PC-3 (cell line): ENCODE measurements at regions not wholly inside any gene's neighbourhood (a gene's known extent, or its start where the extent isn't known, plus 50 kb on each side); places are given as distances from the start of the nearest gene placed in this dataset.

Experiments used
- CTCF ChIP-seq: fragments of 300-600 bp; sonication (generic); conservative IDR thresholded peaks from 2 replicates; pipeline ENCODE4 v1.5.1; 2017; ENCODE audit warnings: antibody characterized with exemption, low read depth, mild to moderate bottlenecking, low read length
- EZH2 ChIP-seq: fragments of 300-600 bp; sonication (generic); IDR thresholded peaks from one replicate; pipeline ENCODE4 v1.6.1; 2017; ENCODE audit warnings: antibody characterized with exemption, mild to moderate bottlenecking, low read length; ENCODE audit not compliant: unreplicated experiment
- EZH2phosphoT487 ChIP-seq: fragments of 300-600 bp; sonication (generic); IDR thresholded peaks from 2 replicates; pipeline ENCODE4 v1.6.1; 2018; ENCODE audit warnings: mild to moderate bottlenecking, antibody characterized with exemption, low read length, borderline replicate concordance

DNA sequence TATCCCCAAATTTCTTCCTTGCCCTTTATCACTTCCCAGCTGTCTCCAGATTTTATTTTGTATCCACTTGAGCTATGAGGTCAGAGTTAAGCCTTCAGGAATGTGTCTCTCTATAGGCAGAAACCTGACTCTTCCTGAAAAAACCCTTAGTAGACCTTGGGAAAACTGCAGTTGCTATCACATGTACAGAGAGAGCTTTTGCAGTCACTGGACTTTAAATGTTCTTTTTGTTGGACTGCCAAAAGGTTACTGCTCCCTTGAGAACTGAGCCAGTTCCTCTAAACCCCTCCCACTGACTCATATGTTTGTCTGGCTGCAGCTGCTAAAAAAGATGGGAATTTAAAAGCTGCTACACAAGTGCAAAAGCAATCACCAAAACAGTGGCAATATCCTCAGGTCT, 169.1 kb upstream of the CCDC54 start:
- TF ChIP-seq CTCF = no peak
- no peak for TF ChIP-seq EZH2phosphoT487
- TF ChIP-seq EZH2 = no peak
